ENCODE measurements at regions not wholly inside any gene's neighbourhood (a gene's known extent, or its start where the extent isn't known, plus 50 kb on each side); places are given as distances from the start of the nearest gene placed in this dataset.

GRCh38 chr12:89087149-89087825, 265.0 kb downstream of the DUSP6 start:
- no peak for TF ChIP-seq MAX (IDR thresholded peaks at IDR 0.05)
- TF ChIP-seq USF1 (IDR thresholded peaks at IDR 0.05) = no peak
- TF ChIP-seq EGR1 (IDR thresholded peaks at IDR 0.05) = no peak
- no peak for TF ChIP-seq YY1 (IDR thresholded peaks at IDR 0.05; ENCODE audit: low read depth)
- no peak for TF ChIP-seq RAD21 (IDR thresholded peaks at IDR 0.05; ENCODE audit: low read depth)
- no peak for TF ChIP-seq REST (IDR thresholded peaks at IDR 0.05; ENCODE audit: low read depth)
- no peak for TF ChIP-seq TAF1 (IDR thresholded peaks at IDR 0.05; ENCODE audit: low read depth)
- TF ChIP-seq NFIC (IDR thresholded peaks at IDR 0.05) = no peak
- TF ChIP-seq TEAD4 (IDR thresholded peaks at IDR 0.05) = no peak
- TF ChIP-seq CREB1 (IDR thresholded peaks at IDR 0.05; ENCODE audit: low read depth) = no peak
- TF ChIP-seq TCF12 (IDR thresholded peaks at IDR 0.05; ENCODE audit: low read depth) = no peak
- no peak for TF ChIP-seq EP300 (IDR thresholded peaks at IDR 0.05; ENCODE audit: borderline replicate concordance)
